Ishikawa (cell line): ENCODE measurements at regions not wholly inside any gene's neighbourhood (a gene's known extent, or its start where the extent isn't known, plus 50 kb on each side); places are given as distances from the start of the nearest gene placed in this dataset.

Experiments used
- CEBPB ChIP-seq: IDR thresholded peaks from 2 replicates; pipeline ENCODE4 v1.6.1; 2012
- CREB1 ChIP-seq: IDR thresholded peaks from 2 replicates; pipeline ENCODE4 v1.6.1; 2012; ENCODE audit warnings: low read depth
- EGR1 ChIP-seq: IDR thresholded peaks from 2 replicates; pipeline ENCODE4 v1.6.1; 2012
- EP300 ChIP-seq: IDR thresholded peaks from 2 replicates; pipeline ENCODE4 v1.6.1; 2012; ENCODE audit warnings: borderline replicate concordance
- FOXM1 ChIP-seq: IDR thresholded peaks from 2 replicates; pipeline ENCODE4 v1.6.1; 2012; ENCODE audit warnings: low read depth, borderline replicate concordance
- MAX ChIP-seq: IDR thresholded peaks from 2 replicates; pipeline ENCODE4 v1.6.1; 2012
- NFIC ChIP-seq: IDR thresholded peaks from 2 replicates; pipeline ENCODE4 v1.6.1; 2012
- RAD21 ChIP-seq: IDR thresholded peaks from 2 replicates; pipeline ENCODE4 v1.6.1; 2012; ENCODE audit warnings: low read depth
- REST ChIP-seq: IDR thresholded peaks from 2 replicates; pipeline ENCODE4 v1.6.1; 2012; ENCODE audit warnings: low read depth, mild to moderate bottlenecking
- TAF1 ChIP-seq: IDR thresholded peaks from 2 replicates; pipeline ENCODE4 v1.6.1; 2012; ENCODE audit warnings: low read depth, mild to moderate bottlenecking
- TCF12 ChIP-seq: IDR thresholded peaks from 2 replicates; pipeline ENCODE4 v1.6.1; 2012; ENCODE audit warnings: low read depth
- TEAD4 ChIP-seq: IDR thresholded peaks from 2 replicates; pipeline ENCODE4 v1.6.1; 2012
- USF1 ChIP-seq: IDR thresholded peaks from 2 replicates; pipeline ENCODE4 v1.6.1; 2012
- YY1 ChIP-seq: IDR thresholded peaks from 2 replicates; pipeline ENCODE4 v1.6.1; 2012; ENCODE audit warnings: low read depth
- ZBTB7A ChIP-seq: IDR thresholded peaks from 2 replicates; pipeline ENCODE4 v1.6.1; 2012; ENCODE audit warnings: low read depth

GRCh38 chr6:40735121-40735520, 148.0 kb upstream of the LRFN2 start:
- TF ChIP-seq CEBPB (no peak), CREB1 (no peak), USF1 (no peak), MAX (no peak), NFIC (no peak), YY1 (no peak), TAF1 (no peak), REST (no peak), FOXM1 (no peak)

DNA sequence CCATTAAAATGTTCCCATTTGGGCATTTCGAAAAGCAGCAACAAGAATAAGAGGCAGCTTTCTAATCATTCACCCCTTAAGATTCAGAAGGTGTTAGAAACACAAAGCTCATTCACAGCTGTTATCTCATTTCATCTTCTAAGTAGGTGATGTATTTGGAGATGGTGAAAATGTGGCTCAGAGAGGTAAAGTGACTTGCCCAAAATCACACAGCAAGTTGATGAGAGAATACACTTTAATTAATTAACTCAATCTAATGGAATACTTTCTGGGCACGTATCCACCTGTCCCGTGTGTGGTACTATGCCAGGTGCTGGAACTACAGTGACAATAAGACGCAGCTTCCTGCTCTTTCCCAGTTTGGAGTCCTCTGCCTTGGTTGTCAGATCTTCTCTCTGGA, 147.4 kb upstream of the LRFN2 start:
- TF ChIP-seq MAX (no peak), NFIC (no peak)

GRCh38 chr6:40733770-40734396, 146.7 kb upstream of the LRFN2 start:
- no peak for TF ChIP-seq YY1
- TF ChIP-seq FOXM1, result no peak
- TF ChIP-seq REST, result no peak
- no peak for TF ChIP-seq MAX
- no peak for TF ChIP-seq EGR1
- no peak for TF ChIP-seq CREB1
- no peak for TF ChIP-seq TAF1
- no peak for TF ChIP-seq CEBPB
- no peak for TF ChIP-seq EP300

DNA sequence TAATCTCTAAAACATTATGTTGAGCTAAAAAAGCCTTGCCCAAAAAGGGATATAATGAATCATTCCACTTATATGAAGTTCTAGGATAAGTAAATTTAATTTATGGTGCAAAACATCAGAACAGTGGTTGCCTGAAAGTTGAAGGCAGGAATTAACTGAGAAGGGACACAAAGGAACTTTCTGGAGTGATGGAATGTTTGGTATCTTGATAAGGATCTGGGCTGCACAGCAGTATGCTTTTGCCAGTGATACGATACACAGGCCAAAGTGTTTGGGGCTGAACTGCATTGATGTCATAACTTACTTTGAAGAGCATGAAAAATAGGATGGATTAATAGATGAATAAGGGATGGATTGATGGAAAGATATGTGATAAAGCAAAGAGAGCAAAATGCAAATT, 146.1 kb upstream of the LRFN2 start:
- TF ChIP-seq CEBPB (no peak), NFIC (no peak), TAF1 (no peak), YY1 (no peak)

DNA sequence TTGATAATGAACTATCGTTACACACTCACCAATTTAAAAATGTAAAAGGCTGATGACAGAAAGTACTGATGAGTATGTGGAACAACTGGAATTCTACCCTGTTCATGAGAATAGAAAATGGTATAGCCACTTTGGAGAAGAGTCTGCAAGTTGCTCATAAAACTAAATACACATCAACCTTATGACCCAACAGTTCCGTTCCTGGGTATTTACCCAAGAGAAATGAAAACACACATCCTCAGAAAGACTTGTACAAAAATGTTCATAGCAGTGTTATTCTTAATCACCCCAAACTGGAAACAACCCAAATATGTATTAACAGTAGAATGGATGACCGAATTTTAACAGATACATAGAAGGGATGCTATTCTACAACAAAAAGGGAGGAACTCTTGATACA, 145.7 kb upstream of the LRFN2 start:
- no peak for TF ChIP-seq TCF12
- TF ChIP-seq USF1, result no peak
- no peak for TF ChIP-seq TEAD4
- no peak for TF ChIP-seq YY1
- no peak for TF ChIP-seq TAF1
- TF ChIP-seq RAD21, result no peak
- TF ChIP-seq EP300, result no peak
- TF ChIP-seq CEBPB, result no peak
- no peak for TF ChIP-seq NFIC
- no peak for TF ChIP-seq MAX
- TF ChIP-seq ZBTB7A, result no peak
- no peak for TF ChIP-seq CREB1
- TF ChIP-seq EGR1, result no peak

GRCh38 chr6:40728643-40729042, 141.5 kb upstream of the LRFN2 start:
- TF ChIP-seq USF1, result no peak
- TF ChIP-seq RAD21, result no peak
- TF ChIP-seq TCF12, result no peak
- no peak for TF ChIP-seq TEAD4
- TF ChIP-seq CEBPB, result no peak
- TF ChIP-seq NFIC, result no peak
- no peak for TF ChIP-seq YY1
- TF ChIP-seq TAF1, result no peak
- TF ChIP-seq REST, result no peak
- TF ChIP-seq CREB1, result no peak
- no peak for TF ChIP-seq ZBTB7A
- TF ChIP-seq FOXM1, result no peak
- TF ChIP-seq EGR1, result no peak
